ENCODE measurements at regions not wholly inside any gene's neighbourhood (a gene's known extent, or its start where the extent isn't known, plus 50 kb on each side); places are given as distances from the start of the nearest gene placed in this dataset.
"Not testable (repeated sequence)": the region's sequence is repeated elsewhere in the genome, so short reads cannot be mapped to it uniquely, and the experiment has no call there.

DNA sequence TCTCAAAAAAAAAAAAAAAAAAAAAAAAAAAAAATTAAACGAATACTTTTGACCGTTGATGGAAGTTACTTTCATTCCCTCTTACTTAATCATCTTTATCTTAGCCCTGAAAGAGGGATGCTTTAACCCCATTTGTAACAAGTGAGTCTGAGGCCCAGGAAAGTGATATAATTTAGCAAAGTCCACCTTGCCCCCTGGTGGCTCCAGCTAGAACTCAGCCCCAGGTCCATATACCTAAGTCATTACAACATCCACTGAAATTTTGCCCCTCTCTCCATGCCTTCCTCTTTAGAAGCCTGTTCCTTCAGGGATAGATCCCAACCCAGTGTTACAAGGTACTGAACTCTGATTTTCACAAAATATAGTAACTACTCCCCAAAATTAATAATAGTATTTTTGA, 116.3 kb upstream of the KRTAP5-11 start:
- H3K9me3 ChIP-seq; intact Hi-C loops (cut with DNase I); DNase-seq; H3K27me3 ChIP-seq; H3K4me3 ChIP-seq; H3K27ac ChIP-seq; H3K36me3 ChIP-seq; H3K4me1 ChIP-seq: not testable (repeated sequence)
- TF ChIP-seq, protein P1, sequence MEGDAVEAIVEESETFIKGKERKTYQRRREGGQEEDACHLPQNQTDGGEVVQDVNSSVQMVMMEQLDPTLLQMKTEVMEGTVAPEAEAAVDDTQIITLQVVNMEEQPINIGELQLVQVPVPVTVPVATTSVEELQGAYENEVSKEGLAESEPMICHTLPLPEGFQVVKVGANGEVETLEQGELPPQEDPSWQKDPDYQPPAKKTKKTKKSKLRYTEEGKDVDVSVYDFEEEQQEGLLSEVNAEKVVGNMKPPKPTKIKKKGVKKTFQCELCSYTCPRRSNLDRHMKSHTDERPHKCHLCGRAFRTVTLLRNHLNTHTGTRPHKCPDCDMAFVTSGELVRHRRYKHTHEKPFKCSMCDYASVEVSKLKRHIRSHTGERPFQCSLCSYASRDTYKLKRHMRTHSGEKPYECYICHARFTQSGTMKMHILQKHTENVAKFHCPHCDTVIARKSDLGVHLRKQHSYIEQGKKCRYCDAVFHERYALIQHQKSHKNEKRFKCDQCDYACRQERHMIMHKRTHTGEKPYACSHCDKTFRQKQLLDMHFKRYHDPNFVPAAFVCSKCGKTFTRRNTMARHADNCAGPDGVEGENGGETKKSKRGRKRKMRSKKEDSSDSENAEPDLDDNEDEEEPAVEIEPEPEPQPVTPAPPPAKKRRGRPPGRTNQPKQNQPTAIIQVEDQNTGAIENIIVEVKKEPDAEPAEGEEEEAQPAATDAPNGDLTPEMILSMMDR (IDR thresholded peaks at IDR 0.05): peak in 2 of 6 experiments; percentile 14 to 19
- WGBS, 2 donors: 81 to 91% methylated on average over 2 of the region's 2 CpGs

DNA sequence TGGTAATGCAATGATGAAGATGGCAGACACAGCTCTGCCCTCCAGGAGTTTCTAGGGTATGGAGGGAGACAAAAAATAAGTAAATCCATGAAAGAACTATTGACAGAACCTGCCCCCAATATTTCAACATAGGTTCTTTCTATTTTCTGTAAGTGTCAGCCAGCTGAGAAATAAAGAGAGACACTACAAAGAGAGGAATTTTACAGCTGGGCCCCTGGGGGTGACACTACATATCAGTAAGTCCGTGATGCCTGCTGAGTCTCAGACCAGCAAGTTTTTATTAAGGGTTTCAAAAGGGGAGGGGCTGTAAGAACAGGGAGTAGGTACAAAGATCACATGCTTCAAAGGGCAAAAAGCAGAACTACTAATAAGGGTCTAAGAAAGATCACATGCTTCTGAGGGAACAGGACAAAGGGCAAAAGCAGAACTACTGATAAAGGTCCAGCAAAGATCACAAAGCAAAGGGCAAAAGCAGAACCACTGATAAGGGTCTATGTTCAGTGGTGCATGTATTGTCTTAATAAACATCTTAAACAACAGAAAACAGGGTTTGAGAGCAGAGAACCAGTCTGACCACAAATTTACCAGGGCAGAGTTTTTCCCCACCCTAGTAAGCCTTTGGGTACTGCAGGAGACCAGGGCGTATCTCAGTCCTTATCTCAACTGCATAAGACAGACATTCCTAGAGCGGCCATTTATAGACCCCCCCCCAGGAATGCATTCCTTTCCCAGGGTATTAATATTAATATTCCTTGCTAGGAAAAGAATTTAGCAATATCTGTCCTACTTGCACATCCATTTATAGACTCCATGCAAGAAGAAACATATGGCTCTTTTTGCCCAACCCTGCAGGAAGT, 119.0 kb upstream of the KRTAP5-11 start:
- H3K27me3 ChIP-seq; intact Hi-C loops (cut with DNase I); H3K9me3 ChIP-seq; DNase-seq; H3K4me1 ChIP-seq; H3K27ac ChIP-seq; H3K36me3 ChIP-seq; H3K4me3 ChIP-seq: not testable (repeated sequence)
- 61 to 62% methylated on average over 3 of the region's 3 CpGs for WGBS, 2 donors

DNA sequence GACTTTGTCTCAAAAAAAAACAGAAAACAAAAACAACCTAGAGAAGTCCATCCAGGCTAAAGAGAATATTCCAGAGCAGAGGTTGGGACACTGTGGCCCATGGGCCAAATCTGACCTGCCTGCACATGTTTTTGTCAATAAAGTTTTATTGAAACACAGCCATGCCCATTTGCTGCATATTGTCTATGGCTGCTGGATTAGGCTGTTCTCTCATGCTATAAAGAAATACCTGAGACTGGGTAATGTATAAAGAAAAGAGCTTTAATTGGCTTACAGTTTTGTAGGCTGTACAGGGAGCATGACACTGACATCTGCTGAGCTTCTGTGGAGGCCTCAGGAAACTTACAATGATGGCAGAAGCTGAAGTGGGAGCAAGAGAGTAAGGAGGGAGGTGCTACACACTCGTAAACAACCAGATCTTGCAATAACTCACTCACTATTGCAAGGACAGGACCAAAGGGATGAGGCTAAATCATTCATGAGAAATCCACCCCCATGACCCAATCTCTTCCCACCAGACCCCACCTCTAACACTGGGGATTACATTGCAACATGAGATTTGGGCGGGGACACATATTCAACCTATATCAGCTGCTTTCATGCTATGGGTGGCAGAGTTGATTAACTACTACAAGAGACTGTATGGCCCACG, 122.5 kb upstream of the KRTAP5-11 start:
- H3K4me3 ChIP-seq; H3K4me1 ChIP-seq; H3K36me3 ChIP-seq; H3K9me3 ChIP-seq; H3K27ac ChIP-seq; H3K27me3 ChIP-seq; DNase-seq; intact Hi-C loops (cut with DNase I): not testable (repeated sequence)
- 75 to 83% methylated on average over 2 of the region's 3 CpGs for WGBS, 2 donors

DNA sequence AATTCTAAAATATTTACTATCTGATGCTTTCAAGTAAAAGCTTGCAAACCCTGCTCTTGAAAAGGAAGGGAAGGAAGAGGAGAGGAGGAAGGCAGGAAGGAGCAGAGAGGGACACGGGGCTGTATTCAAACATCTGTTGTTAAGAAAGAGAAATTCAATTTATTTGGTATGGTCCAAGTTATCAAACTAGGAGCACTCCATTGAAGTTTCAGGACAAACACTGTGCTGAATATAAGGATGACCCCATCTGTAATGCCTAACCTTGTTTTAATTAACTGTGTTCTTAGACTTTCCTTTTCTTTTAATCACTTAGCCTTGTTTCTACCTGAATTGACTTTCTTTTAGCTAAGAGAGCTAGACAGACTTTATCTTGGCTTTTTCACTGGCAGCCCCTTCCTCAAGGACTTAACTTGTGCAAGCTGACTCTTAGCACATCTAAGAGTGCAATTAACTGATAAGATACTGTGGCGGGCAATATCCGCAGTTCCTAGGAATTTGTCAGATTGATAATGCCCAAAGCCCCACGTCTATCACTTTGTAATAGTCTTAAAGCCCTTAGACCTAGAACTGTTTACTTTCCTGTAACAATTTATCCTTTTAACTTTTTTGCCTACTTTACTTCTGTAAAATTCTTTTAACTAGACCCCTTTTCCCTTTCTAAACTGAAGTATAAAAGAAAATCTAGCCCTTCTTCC, 123.2 kb upstream of the KRTAP5-11 start:
- 57 to 72% methylated on average over 3 of the region's 4 CpGs for WGBS, 2 donors
- H3K27me3 ChIP-seq; H3K4me3 ChIP-seq; intact Hi-C loops (cut with DNase I); H3K9me3 ChIP-seq; DNase-seq; H3K36me3 ChIP-seq; H3K27ac ChIP-seq: not testable (repeated sequence)
- H3K4me1 ChIP-seq: peaks cover 0 to 14% (median 0%) of the 10 kb centered on the region in 3 donors

DNA sequence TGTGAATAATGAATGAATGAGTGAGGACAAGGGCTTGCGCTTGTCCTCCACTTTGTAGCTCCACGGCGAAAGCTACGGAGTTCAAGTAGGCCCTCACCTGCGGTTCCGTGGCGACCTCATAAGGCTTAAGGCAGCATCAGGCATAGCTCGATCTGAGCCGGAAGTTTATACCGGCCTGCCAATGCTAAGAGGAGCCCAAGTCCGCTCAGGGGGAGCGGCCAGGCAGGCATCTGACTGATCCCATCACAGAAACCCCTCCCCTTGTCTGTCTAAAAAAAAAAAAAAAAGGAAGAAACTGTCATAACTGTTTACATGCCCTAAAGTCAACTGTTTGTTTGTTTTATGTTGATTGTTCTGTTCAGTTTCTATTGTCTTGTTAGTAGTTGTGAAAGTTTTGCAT, 124.4 kb upstream of the KRTAP5-11 start:
- H3K27me3 ChIP-seq; H3K36me3 ChIP-seq; intact Hi-C loops (cut with DNase I); H3K9me3 ChIP-seq; DNase-seq; H3K4me3 ChIP-seq; H3K27ac ChIP-seq: not testable (repeated sequence)
- WGBS, 2 donors: 90 to 91% methylated on average over 11 to 12 of the region's 12 CpGs
- H3K4me1 ChIP-seq: peaks cover 0 to 14% (median 0%) of the 10 kb centered on the region in 3 donors

DNA sequence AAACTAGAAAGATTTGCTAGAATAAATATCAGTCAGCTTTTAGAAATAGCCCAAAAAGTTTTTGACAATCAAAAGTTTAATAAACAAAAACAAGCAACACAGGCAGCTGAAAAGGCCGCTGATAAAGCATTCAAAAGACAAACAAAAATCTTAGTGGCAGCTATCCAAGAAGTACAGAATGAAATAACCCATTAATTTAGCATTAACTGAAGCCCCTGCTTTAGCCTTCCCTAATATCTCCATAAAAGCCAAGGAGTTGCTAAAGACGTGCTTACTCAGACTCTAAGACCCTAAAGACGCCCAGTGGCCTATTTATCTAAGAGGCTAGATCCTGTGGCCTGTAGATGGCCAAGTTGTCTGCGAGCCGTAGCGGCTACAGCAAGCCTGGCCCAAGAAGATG, 123.5 kb upstream of the DEFB108B start:
- H3K36me3 ChIP-seq; H3K4me3 ChIP-seq; intact Hi-C loops (cut with DNase I); H3K27ac ChIP-seq; H3K27me3 ChIP-seq; DNase-seq; H3K9me3 ChIP-seq: not testable (repeated sequence)
- 74 to 83% methylated on average over 6 of the region's 6 CpGs for WGBS, 2 donors
- peaks cover 0 to 14% (median 0%) of the 10 kb centered on the region in 3 donors for H3K4me1 ChIP-seq

DNA sequence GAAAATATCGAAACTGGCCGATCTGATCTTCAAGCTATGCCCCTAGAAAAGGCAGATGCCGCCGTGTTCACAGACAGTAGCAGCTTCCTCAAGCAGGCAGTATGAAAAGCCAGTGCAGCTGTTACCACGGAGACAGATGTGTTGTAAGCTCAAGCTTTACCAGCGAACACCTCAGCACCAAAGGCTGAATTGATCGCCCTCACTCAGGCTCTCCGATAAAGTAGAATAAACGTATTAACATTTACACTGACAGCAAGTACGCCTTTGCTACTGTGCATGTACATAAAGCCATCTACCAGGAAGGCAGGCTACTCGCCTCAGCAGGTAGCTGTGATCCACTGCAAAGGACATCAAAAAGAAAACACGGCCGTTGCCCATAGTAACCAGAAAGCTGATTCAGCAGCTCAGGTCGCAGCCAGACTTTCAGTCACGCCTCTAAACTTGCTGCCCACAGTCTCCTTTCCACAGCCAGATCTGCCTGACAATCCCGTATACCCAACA, 122.8 kb upstream of the DEFB108B start:
- intact Hi-C loops (cut with DNase I); H3K27me3 ChIP-seq; DNase-seq; H3K9me3 ChIP-seq; H3K36me3 ChIP-seq; H3K27ac ChIP-seq: not testable (repeated sequence)
- H3K4me3 ChIP-seq: peak overlapping the region in 1 of 4 donors; percentile 33
- peaks cover 0 to 14% (median 0%) of the 10 kb centered on the region in 3 donors for H3K4me1 ChIP-seq
- WGBS, 2 donors: 14 to 28% methylated on average over 15 of the region's 16 CpGs

DNA sequence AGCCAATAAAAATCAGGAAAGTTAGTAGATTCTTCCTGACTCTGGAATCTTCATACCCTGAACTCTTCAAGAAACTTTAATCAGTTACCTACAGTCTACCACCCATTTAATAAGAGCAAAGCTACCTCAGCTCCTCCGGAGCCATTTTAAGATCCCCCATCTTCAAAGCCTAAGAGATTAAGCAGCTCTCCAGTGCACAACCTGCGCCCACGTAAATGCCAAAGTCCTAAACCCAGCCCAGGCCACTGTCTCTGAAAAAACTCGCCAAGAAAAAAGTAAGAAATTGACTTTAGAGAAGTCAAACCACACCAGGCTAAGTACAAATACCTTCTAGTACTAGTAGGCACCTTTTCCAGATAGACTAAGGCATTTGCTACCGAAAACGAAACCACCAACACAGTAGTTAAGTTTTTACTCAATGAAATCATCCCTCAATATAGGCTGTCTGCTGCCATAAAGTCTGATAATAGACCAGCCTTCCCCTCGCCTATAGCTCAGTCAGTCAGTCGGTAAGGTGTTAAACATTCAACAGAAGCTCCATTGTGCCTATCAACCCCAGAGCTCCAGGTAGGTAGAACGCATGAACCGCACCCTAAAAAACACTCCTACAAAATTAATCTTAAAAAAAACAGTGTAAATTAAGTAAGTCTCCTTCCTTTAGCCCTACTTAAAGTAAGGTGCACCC, 122.2 kb upstream of the DEFB108B start:
- 55 to 57% methylated on average over 8 to 10 of the region's 10 CpGs for WGBS, 2 donors
- H3K36me3 ChIP-seq; intact Hi-C loops (cut with DNase I); DNase-seq; H3K9me3 ChIP-seq; H3K27me3 ChIP-seq; H3K27ac ChIP-seq: not testable (repeated sequence)
- Histone ChIP-seq H3K4me3 (peak overlapping the region in 1 of 4 donors; percentile 15), H3K4me1 (peaks cover 0 to 14% (median 0%) of the 10 kb centered on the region in 3 donors)

DNA sequence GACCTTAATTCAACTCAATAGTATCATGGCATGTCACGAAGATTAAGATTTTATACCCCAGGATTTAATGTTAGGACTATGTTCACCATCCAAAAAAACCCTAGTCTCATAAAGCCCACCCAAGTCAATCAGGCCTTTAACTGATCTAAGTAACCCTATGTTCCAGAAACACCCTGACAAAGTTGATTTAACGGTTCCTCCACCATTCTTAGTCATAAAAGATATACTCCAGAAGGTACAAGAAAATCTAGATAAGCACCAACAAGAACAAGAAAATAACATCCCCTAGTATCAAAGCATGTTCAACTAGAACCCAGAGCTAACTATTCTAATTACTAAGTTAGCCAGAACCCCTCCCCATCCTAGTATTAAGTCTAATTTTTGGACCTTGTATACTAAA, 120.7 kb upstream of the DEFB108B start:
- H3K27ac ChIP-seq; H3K36me3 ChIP-seq; DNase-seq; H3K9me3 ChIP-seq; H3K4me3 ChIP-seq; H3K27me3 ChIP-seq; intact Hi-C loops (cut with DNase I): not testable (repeated sequence)
- H3K4me1 ChIP-seq: peaks cover 0 to 14% (median 0%) of the 10 kb centered on the region in 3 donors
- 87 to 94% methylated on average over 2 of the region's 2 CpGs for WGBS, 2 donors

DNA sequence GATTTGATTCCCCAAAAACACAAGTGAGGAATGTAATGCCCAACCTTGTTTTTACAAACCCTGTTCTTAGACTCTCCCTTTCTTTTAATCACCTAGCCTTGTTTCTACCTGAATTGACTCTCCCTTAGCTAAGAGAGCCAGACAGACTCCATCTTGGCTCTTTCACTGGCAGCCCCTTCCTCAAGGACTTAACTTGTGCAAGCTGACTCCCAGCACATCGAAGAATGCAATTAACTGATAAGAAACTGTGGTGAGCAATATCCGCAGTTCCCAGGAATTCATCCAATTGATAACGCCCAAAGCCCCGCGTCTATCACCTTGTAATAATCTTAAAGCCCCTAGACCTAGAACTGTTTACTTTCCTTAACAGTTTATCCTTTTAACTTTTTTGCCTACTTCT, 120.2 kb upstream of the DEFB108B start:
- 56 to 85% methylated on average over 5 of the region's 5 CpGs for WGBS, 2 donors
- H3K27me3 ChIP-seq; H3K9me3 ChIP-seq; DNase-seq; H3K27ac ChIP-seq; H3K4me3 ChIP-seq; H3K36me3 ChIP-seq; intact Hi-C loops (cut with DNase I): not testable (repeated sequence)
- peaks cover 0 to 14% (median 0%) of the 10 kb centered on the region in 3 donors for H3K4me1 ChIP-seq

DNA sequence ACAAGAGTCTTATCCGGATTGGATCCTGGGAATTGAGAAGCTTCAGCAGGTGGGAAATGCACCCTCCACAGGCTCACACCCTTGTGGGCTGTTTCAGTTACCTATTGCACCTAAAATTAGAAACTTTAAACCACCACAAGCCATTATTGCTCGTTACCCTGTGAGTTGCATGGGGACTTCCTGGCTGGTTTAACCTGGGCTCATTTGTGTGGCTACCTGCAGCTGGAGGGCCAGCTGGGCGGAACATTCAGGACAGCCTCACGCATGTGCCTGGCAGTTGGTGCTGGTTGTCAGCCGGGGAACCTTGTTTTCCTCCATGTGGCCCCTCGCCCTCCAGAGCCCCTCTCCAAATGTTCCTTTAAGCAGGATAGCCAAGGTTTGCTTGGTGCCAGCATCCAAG, 118.5 kb upstream of the DEFB108B start:
- DNase-seq; H3K27me3 ChIP-seq; intact Hi-C loops (cut with DNase I); H3K9me3 ChIP-seq; H3K4me3 ChIP-seq; H3K36me3 ChIP-seq; H3K27ac ChIP-seq: not testable (repeated sequence)
- peaks cover 0 to 14% (median 0%) of the 10 kb centered on the region in 3 donors for H3K4me1 ChIP-seq
- WGBS, 2 donors: 60 to 91% methylated on average over 2 to 5 of the region's 6 CpGs

Measured in esophagus squamous epithelium (tissue), 5 donors.